CD4-positive, alpha-beta T cell treated with Interleukin-12 subunit alpha and Interleukin-12 subunit beta, for 1 hour (primary cell): ENCODE measurements at regions not wholly inside any gene's neighbourhood (a gene's known extent, or its start where the extent isn't known, plus 50 kb on each side); places are given as distances from the start of the nearest gene placed in this dataset.
"Not testable (repeated sequence)": the region's sequence is repeated elsewhere in the genome, so short reads cannot be mapped to it uniquely, and the experiment has no call there.

Experiments
- DNase-seq: peaks from one replicate; pipeline ENCODE4 v3.0.0-alpha.2; 2020

- no peak for DNase-seq
These were observed 1725.3 kb downstream of the EFNA5 start for GRCh38 chr5:105945203-105945972.

GRCh38 chr5:105940181-105940580 lies 1730.6 kb downstream of the EFNA5 start:
- DNase-seq, result no peak

DNA sequence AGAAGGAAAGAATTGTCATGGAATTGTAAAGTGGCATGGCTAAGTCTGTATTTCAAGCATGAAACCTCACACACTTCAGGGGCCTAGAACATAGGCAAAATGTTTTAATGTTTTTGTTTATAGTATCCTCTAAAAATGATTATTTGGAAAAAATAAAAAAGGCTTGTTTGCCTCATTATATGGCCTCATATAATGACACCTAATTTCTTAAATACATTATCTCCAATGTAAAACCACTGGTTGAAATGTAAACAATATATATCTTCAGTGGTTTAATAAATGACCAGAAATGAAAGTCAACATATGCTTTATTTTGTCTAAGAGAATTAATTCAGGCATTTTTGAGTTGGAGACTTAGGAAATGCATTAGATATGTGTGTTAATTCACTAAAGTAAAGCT lies 1736.6 kb downstream of the EFNA5 start:
- DNase-seq, result no peak

DNA sequence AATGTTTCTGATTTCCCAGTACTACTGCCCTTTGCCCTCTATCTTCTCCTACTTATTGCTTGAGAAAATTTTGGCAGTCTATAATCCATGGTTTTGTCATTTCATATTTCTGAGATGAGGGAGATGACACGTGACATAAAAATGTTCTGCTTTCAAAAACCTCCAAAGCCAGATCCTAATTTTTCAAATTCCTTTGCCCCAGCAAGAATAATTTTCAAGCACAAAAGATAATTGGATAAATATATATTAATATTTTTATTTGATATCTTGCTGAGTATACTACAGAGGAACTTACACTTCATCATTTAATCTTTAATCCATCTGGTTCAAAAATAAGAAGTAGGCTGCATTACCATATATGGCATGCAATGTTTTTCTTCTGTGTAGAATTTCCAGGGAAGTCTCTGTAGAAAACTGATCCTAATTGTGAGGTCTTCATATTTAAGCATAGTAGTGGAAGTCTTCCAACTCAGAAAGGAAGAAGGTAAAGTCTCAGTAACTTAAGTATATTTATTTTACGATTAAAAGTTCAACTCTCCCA lies 1738.8 kb downstream of the EFNA5 start:
- DNase-seq, result no peak

DNA sequence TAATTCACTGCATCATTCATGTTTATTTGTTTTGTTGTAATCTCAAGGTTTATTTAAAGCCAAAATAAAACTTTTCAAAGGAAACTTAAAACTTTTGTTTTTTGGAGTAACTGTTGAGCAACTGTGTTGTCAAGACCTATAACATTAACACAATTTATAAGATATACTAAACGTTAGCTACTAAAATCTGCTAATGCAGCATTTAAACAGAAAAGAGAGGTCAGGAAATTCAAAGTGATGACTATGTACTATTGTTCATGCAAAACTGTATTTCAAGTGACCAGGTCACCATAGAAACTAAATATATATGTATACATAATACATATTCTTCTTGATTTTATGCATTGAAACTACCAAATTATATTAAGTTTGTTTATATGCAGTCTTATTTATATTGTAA lies 1740.9 kb downstream of the EFNA5 start:
- DNase-seq, result no peak

GRCh38 chr5:105924366-105924765 lies 1746.4 kb downstream of the EFNA5 start:
- DNase-seq, result no peak

DNA sequence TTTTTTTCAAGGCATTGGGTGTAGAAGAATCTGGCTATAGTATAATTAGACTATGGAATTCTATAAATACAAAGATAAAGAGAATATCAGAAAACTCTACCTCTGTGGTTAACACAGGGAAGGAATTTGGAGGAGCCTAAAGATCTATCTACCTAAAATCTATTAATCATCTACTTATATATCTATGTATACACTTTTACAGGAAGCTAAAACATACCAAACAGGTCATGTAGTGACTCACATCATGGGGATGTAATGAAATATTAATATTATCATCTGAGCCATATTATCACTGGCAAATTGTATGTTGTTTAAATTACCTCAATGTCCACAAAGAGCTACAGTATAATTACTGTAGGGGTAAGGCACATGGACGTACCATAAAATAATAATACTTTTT lies 1748.2 kb downstream of the EFNA5 start:
- no peak for DNase-seq

GRCh38 chr5:105922080-105922479 lies 1748.7 kb downstream of the EFNA5 start:
- DNase-seq, result no peak

- DNase-seq, result no peak
These were observed 1753.5 kb downstream of the EFNA5 start for GRCh38 chr5:105917189-105917588.

DNA sequence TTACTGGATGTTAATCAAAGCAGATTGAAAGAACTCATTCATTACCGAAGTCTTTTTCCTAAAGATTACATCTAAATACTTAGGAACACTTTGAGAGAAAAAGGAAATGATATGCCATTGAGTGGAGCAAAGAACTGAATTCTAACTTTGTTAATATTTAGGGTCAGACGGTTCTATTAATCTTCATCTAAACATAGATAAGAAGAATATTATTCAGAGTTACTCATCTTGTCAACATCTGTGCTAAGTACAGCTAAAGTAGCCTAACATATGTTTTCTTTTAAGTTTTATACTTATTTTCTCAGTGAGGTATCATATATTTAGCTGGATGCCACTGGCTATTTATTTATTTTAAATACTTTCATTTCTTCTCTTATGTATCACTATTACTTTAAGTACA lies 1763.7 kb downstream of the EFNA5 start:
- no peak for DNase-seq

DNA sequence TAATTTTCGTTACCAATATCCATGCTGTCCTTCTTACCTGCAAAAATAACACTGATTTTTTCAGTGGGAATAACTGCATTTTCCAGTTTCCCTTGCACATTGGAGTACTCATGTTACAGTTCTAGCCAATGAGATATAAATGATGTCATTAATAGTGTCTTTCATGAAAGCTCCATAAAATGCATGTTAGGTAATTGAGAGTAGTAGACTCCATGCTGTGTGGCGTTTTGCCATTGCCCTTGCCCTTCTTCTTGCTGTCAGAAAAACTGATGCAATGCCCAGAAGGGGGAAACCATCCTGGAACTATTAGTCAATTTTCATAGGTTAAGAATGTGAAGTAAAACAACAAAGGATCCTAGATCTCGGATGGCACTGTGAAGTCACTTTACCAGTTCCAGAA lies 1765.3 kb downstream of the EFNA5 start:
- no peak for DNase-seq

GRCh38 chr5:105903069-105903468 lies 1767.7 kb downstream of the EFNA5 start:
- no peak for DNase-seq

- no peak for DNase-seq
These were observed 1771.0 kb downstream of the EFNA5 start for GRCh38 chr5:105899726-105900125.

DNA sequence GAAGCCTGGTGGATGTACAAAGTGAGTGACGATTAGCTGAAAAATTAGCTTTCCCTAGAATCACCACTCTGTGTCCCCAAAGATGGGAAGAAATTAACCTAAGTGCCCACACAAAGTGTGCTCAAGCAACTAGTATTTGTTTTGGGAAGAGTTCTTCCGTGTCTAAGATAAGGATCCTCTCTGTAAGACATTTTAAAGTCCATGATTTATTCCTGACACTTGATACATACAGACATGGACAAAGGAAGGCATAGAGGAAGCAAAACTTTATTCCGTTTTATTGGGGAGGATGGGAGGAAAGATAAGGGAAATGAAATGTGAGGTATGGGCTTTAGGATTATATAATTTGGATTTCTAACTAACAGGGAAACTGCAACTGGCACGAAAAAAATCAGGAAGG lies 1772.6 kb downstream of the EFNA5 start:
- no peak for DNase-seq

- no peak for DNase-seq
These were observed 1785.5 kb downstream of the EFNA5 start for GRCh38 chr5:105885266-105885665.

- no peak for DNase-seq
These were observed 1787.7 kb downstream of the EFNA5 start for GRCh38 chr5:105882956-105883481.

DNA sequence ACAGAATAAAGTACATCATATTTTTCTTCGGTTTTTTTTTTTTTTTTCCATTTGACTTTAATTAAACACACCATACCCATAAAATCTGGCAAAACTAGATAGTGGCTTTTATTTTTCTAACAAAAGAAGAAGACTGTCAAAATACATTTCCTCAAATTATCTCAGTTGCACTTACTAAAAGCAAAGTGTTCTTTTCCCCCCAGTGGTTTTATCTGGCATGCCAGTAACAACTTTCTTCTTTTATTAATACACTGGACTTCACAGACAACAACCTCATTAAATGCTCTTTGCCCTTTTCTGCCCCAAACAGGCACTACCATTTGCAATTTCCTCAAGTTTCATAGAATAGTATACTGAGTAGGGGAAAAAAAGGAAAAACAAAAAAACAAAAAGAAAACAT lies 1792.3 kb downstream of the EFNA5 start:
- no peak for DNase-seq

DNA sequence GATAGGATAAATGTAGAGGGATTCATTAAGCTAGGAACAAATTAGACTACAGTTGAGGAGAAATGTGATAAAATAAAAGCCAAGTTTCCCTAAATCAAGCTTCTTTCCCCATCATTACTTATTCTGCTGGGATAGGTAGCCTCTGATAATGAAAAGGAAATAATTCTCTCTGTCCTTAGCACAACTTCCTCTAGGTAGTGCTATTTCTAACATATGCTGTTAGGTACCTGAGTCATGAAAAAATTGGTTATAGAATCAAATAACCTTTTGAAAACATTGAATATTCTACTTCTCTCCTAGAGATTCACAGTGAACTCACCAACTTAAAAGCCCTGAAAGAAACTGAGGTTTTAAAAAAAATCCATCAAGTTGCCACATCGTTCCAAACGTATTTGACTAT lies 1793.1 kb downstream of the EFNA5 start:
- no peak for DNase-seq

DNA sequence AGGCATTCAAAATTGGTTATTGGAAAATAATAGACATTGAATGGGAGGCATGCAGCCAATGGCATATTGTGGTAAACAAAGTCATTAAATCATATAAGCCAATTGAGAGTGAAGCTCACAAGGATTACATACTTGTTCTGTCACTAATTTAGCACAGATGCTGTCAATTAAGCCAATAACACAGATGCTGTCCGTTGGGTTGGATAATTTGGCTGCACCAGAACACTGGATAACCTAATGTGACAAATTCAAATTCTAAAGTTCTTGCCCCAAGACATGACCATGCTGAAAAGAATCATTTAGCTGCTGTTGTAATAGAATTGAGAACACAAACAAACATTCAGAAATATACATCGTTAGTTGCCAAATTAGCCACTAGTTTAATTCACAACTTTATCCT lies 1796.4 kb downstream of the EFNA5 start:
- no peak for DNase-seq

- DNase-seq, result no peak
These were observed 1798.0 kb downstream of the EFNA5 start for GRCh38 chr5:105872569-105873270.

DNA sequence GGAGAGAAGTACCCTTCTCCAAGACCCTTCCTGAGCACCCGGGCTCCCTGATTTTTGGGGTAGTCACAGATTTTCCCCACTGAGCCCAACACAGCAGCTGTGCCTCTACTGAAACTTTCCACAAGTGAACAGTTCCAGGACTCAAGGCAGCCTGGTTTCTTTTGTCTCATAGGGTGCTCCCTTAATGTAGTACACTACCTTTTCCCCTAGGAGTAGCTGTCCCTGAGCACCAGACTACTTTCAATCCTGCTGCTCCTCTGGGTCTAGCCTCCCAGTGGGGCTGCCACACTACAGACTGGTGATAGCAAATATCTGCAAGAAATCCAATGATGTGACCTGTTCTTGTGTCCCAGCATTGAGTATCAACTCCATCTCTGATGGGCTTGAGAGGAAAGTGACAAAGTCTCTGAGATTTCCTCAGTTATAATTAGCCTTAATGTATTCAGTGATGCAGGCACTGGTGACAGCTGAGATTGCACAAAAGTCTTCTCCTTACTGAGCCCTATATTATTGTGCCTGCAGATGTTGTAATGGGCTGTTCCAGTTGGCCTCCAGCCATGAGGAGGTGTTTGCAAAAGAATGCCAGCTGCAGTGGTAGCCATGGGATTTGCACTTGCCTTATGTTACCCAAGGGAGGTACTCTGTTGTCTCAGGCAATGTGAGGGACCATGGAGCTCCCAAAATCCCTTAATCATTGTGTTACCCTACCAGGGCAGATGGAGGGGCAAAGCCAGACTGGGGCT lies 1802.5 kb downstream of the EFNA5 start:
- no peak for DNase-seq

- DNase-seq, result no peak
These were observed 1804.9 kb downstream of the EFNA5 start for GRCh38 chr5:105865834-105866233.

DNA sequence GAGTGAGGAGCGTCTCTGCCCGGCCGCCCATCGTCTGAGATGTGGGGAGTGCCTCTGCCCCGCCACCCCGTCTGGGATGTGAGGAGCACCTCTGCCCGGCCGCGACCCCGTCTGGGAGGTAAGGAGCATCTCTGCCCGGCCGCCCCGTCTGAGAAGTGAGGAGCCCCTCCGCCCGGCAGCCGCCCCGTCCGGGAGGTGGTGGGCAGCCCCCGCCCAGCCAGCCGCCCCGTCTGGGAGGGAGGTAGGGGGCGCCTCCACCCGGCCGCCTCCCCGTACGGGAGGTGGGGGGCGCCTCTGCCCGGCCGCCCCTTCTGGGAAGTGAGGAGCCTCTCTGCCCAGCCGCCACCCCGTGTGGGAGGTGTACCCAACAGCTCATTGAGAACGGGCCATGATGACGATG lies 1811.4 kb downstream of the EFNA5 start:
- not testable (repeated sequence) for DNase-seq
